Omental fat pad (tissue), 3 donors: ENCODE measurements at regions not wholly inside any gene's neighbourhood (a gene's known extent, or its start where the extent isn't known, plus 50 kb on each side); places are given as distances from the start of the nearest gene placed in this dataset.
A peak's percentile ranks its signal among the peaks of the same experiment; 100 is the strongest.

Source experiments
- ATAC-seq: fragments of 150-250 bp; one replicate; pipeline ENCODE4 v1.9.1; 2016; ENCODE audit warnings: mild to moderate bottlenecking, moderate library complexity; ENCODE audit not compliant: low FRiP score
- DNase-seq: peaks from one replicate; pipeline ENCODE4 v3.0.0-alpha.2; 2019; ENCODE audit warnings: low spot score
- CTCF ChIP-seq, 3 donors: fragments of 450-650 bp; IDR thresholded peaks; one replicate each; pipeline ENCODE4 v1.5.1; 2016 to 2017; ENCODE audit warnings: antibody characterized with exemption in 3 of 3, mild to moderate bottlenecking in 3 of 3, moderate library complexity in 2 of 3

- no peak for ATAC-seq
- TF ChIP-seq CTCF (IDR thresholded peaks at IDR 0.05), result no peak
These were observed 235.0 kb upstream of the JUN start for GRCh38 chr1:59018860-59019259.

GRCh38 chr1:59020151-59020997 lies 236.5 kb upstream of the JUN start:
- TF ChIP-seq CTCF (IDR thresholded peaks at IDR 0.05), result no peak
- DNase-seq, result no peak
- ATAC-seq, result peak; percentile 76

More at GRCh38 chr1:59018860-59019259, 235.0 kb upstream of the JUN start:
- no peak for DNase-seq

- TF ChIP-seq CTCF (IDR thresholded peaks at IDR 0.05), result no peak
- ATAC-seq (no peak), DNase-seq (no peak)
These were observed 238.4 kb upstream of the JUN start for GRCh38 chr1:59022199-59022598.

- TF ChIP-seq CTCF (IDR thresholded peaks at IDR 0.05), result no peak
- ATAC-seq (no peak), DNase-seq (no peak)
These were observed 239.0 kb upstream of the JUN start for GRCh38 chr1:59022799-59023198.

GRCh38 chr1:59025201-59025600 lies 241.4 kb upstream of the JUN start:
- no peak for DNase-seq
- no peak for ATAC-seq
- TF ChIP-seq CTCF (IDR thresholded peaks at IDR 0.05), result no peak

GRCh38 chr1:59025898-59026426 lies 242.1 kb upstream of the JUN start:
- TF ChIP-seq CTCF (IDR thresholded peaks at IDR 0.05), result no peak
- ATAC-seq, result peak; percentile 38
- no peak for DNase-seq

- no peak for DNase-seq
- TF ChIP-seq CTCF (IDR thresholded peaks at IDR 0.05), result no peak
- ATAC-seq, result peak; percentile 45
These were observed 242.7 kb upstream of the JUN start for GRCh38 chr1:59026472-59026948.
